CD4-positive, CD25-positive, alpha-beta regulatory T cell (primary cell): ENCODE measurements at regions not wholly inside any gene's neighbourhood (a gene's known extent, or its start where the extent isn't known, plus 50 kb on each side); places are given as distances from the start of the nearest gene placed in this dataset.

ENCODE experiments used
- ATAC-seq, 2 donors: fragments of 150-1000 bp; cut with Tn5 transposase; one replicate each; pipeline ENCODE4 v1.10.0; 2021; ENCODE audit warnings: low read depth in 2 of 2, moderate number of reproducible peaks in 2 of 2, moderate library complexity in 1 of 2
- DNase-seq, 3 donors: peaks; one replicate each; pipeline versions ENCODE4 v3.0.0 to v3.0.0-alpha.2; 2012 to 2022; ENCODE audit warnings: mixed read lengths in 1 of 3
- H3K27ac ChIP-seq: one replicate; pipeline ENCODE4 v1.7.0; 2013; ENCODE audit warnings: mild to moderate bottlenecking, low read length; ENCODE audit not compliant: insufficient read depth, poor library complexity, severe bottlenecking
- H3K27me3 ChIP-seq: one replicate; pipeline ENCODE4 v1.7.0; 2013; ENCODE audit warnings: low read length; ENCODE audit not compliant: control insufficient read depth, insufficient read depth
- H3K36me3 ChIP-seq: one replicate; pipeline ENCODE4 v1.7.0; 2013; ENCODE audit warnings: mild to moderate bottlenecking, low read length, moderate library complexity; ENCODE audit not compliant: control insufficient read depth, insufficient read depth
- H3K4me1 ChIP-seq: 2 replicates; pipeline ENCODE4 v1.7.0; 2013; ENCODE audit warnings: mild to moderate bottlenecking, low read length; ENCODE audit not compliant: insufficient read depth, control insufficient read depth, poor library complexity, severe bottlenecking
- H3K4me3 ChIP-seq: one replicate; pipeline ENCODE4 v1.7.0; 2013; ENCODE audit warnings: low read depth, mild to moderate bottlenecking, low read length, moderate library complexity
- H3K9me3 ChIP-seq, 2 experiments: 1 replicate in 1 of 2; 2 replicates in 1 of 2; pipeline ENCODE4 v1.7.0; 2013; ENCODE audit warnings: low read length in 2 of 2, mild to moderate bottlenecking in 1 of 2, moderate library complexity in 1 of 2; ENCODE audit not compliant: control insufficient read depth in 2 of 2
- H3K27ac Mint-ChIP-seq, 3 donors: one replicate each; pipeline ENCODE4 v1.8.0; 2020 to 2022; ENCODE audit warnings: mild to moderate bottlenecking in 3 of 3, mixed read lengths in 3 of 3, moderate library complexity in 2 of 3
- H3K27me3 Mint-ChIP-seq: one replicate; pipeline ENCODE4 v1.8.0; 2022; ENCODE audit warnings: mild to moderate bottlenecking, mixed read lengths
- H3K36me3 Mint-ChIP-seq: one replicate; pipeline ENCODE4 v1.8.0; 2020; ENCODE audit warnings: mixed read lengths
- H3K4me1 Mint-ChIP-seq, 4 donors: one replicate each; pipeline ENCODE4 v1.8.0; 2020 to 2022; ENCODE audit warnings: mixed read lengths in 4 of 4, mild to moderate bottlenecking in 1 of 4
- H3K4me3 Mint-ChIP-seq, 4 donors: one replicate each; pipeline ENCODE4 v1.8.0; 2020 to 2022; ENCODE audit warnings: mild to moderate bottlenecking in 4 of 4, mixed read lengths in 4 of 4, moderate library complexity in 3 of 4
- H3K9me3 Mint-ChIP-seq, 7 donors: one replicate each; pipeline ENCODE4 v1.8.0; 2020 to 2022; ENCODE audit warnings: mixed read lengths in 7 of 7, mild to moderate bottlenecking in 3 of 7, moderate library complexity in 2 of 7

DNA sequence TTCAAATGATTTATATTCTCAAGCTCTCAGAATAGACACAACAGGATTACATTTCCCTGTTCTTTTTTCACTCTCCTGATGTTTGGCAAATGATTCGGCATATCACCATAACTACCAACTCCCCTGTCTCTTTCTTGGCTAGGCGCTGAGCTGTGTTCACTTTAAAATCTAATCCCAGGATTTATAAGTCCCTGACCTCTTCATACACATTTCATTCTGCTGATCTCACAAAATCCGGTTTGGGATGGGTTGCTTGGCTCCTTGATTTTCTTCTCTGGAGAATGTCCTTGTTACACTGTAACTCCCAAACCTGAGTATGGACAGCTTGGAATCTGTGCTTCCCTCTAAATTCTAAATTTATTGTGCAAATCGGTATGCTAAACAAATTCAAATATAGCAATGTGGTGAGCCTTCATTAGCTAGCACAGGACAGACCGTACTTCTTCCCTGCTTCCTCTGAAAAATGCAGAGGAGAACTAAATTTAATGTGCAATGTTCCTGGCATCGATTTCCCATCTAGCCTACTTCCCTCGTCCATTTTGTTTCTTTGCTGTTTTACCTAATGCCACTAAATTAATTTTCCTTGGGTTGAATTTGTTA, 858.5 kb upstream of the FAT3 start:
- no peak overlapping the region for H3K27ac ChIP-seq

DNA sequence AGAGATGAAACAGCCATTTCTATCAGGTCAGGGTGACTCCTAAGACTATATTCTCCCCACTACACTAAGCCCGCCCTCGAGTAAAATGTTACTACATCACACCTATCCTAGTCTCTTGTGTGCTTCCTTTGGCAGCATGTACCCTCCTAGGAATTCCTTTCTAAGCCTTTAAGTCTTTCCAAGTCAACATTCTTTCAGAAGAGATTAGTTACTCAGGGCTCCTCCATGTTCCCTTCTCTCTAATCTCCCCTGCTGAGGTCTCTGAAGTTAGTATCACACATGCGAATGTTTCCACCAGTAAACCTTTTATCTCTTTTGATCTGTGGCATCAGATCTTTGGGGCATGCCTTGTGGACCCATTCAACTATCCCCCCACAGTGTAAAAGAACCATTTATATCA, 873.7 kb upstream of the FAT3 start:
- Mint-ChIP-seq H3K27me3 (no peaks in the 10 kb centered on the region), H3K4me3 (no peak overlapping the region), H3K27ac (no peak overlapping the region), H3K4me1 (no peaks in the 10 kb centered on the region), H3K9me3 (peaks cover 3 to 30% (median 13%) of the 10 kb centered on the region in 7 donors), H3K36me3 (no peaks in the 10 kb centered on the region)
- Histone ChIP-seq H3K4me1 (no peaks in the 10 kb centered on the region), H3K27ac (no peak overlapping the region), H3K36me3 (no peaks in the 10 kb centered on the region), H3K27me3 (no peaks in the 10 kb centered on the region), H3K9me3 (no peaks in the 10 kb centered on the region), H3K4me3 (no peak overlapping the region)
- ATAC-seq (no peak), DNase-seq (no peak)

More for the DNA sequence above, 858.5 kb upstream of the FAT3 start:
- H3K27me3 ChIP-seq = no peaks in the 10 kb centered on the region
- H3K36me3 ChIP-seq = no peaks in the 10 kb centered on the region
- no peak overlapping the region for H3K27ac Mint-ChIP-seq
- H3K4me1 ChIP-seq = no peaks in the 10 kb centered on the region
- no peak overlapping the region for H3K4me3 Mint-ChIP-seq
- peaks cover 3 to 37% (median 5%) of the 10 kb centered on the region in 7 donors for H3K9me3 Mint-ChIP-seq
- DNase-seq (no peak), ATAC-seq (no peak)
- H3K27me3 Mint-ChIP-seq = no peaks in the 10 kb centered on the region
- H3K36me3 Mint-ChIP-seq = no peaks in the 10 kb centered on the region
- no peaks in the 10 kb centered on the region for H3K9me3 ChIP-seq
- no peaks in the 10 kb centered on the region for H3K4me1 Mint-ChIP-seq
- no peak overlapping the region for H3K4me3 ChIP-seq

DNA sequence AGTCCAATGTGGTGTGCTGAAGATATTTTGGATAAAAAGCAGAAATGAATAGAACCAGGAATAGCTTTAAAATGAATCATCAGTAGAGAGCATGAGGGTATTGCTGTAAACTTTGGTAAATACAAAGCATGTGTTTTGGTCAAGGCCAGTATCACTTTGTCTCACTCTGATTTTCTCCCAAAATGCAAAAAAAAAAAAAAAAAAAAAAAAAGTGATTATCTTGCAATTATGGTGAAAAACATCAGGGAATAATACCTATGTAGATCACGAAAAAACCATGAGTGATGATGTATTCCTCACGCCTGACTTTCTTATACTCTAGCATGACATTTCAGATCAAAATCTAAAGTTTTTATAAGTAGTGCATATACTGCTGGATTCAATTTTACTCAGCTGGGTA, 897.9 kb upstream of the FAT3 start:
- Mint-ChIP-seq H3K4me1 (no peaks in the 10 kb centered on the region), H3K36me3 (no peaks in the 10 kb centered on the region), H3K9me3 (peaks cover 0 to 22% (median 9%) of the 10 kb centered on the region in 7 donors), H3K27ac (no peak overlapping the region), H3K27me3 (no peaks in the 10 kb centered on the region), H3K4me3 (no peak overlapping the region)
- Histone ChIP-seq H3K36me3 (no peaks in the 10 kb centered on the region), H3K27ac (no peak overlapping the region), H3K4me3 (no peak overlapping the region), H3K9me3 (peaks cover 0 to 2% of the 10 kb centered on the region in 2 experiments), H3K27me3 (no peaks in the 10 kb centered on the region), H3K4me1 (no peaks in the 10 kb centered on the region)
- DNase-seq = no peak
- ATAC-seq = no peak

DNA sequence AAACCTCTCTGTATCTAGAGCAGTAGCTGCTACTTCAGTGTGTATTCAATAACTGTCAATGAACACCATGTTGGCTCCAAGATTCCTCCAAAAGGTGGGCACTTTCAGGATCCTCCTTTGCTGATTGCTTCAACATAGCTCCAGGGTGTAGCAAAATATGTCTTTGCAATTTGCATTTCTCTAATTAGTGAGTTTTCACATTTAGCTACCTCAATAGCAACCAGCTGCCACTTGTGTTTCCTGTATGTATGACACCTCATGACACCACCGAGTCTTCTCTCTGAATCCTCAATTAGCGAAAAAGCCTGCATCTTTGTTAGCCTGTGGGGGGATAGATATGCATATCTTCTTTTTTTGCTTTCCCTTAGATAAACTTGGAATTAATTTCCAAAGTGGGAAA, 898.3 kb upstream of the FAT3 start:
- DNase-seq = no peak
- no peaks in the 10 kb centered on the region for H3K27me3 Mint-ChIP-seq
- Histone ChIP-seq H3K4me3 (no peak overlapping the region), H3K4me1 (no peaks in the 10 kb centered on the region), H3K27me3 (no peaks in the 10 kb centered on the region), H3K36me3 (no peaks in the 10 kb centered on the region), H3K27ac (no peak overlapping the region), H3K9me3 (peaks cover 0 to 2% of the 10 kb centered on the region in 2 experiments)
- H3K36me3 Mint-ChIP-seq = no peaks in the 10 kb centered on the region
- H3K4me3 Mint-ChIP-seq = no peak overlapping the region
- ATAC-seq = no peak
- no peaks in the 10 kb centered on the region for H3K4me1 Mint-ChIP-seq
- H3K9me3 Mint-ChIP-seq = peaks cover 0 to 22% (median 9%) of the 10 kb centered on the region in 7 donors
- H3K27ac Mint-ChIP-seq = no peak overlapping the region

DNA sequence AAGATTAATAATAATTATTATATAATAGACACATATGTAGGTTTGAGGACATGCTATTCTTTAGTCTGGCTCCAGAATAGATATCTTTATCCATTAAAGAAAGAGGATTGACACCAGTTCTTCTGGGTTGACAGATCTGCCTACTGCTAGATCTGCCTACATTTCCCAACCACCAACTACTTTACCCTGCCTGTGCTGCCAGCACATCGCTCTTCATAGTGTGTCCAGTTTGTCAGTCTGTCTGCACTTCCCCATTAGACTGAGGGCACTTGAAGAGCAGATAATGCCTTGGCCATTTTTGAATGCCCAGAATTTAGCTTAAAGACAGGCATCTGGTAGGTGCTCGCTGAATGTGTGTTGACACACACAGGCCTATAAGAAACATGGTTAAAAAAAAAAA, 910.1 kb upstream of the FAT3 start:
- H3K4me3 ChIP-seq = no peak overlapping the region
- H3K36me3 ChIP-seq = no peaks in the 10 kb centered on the region
- H3K27ac ChIP-seq = no peak overlapping the region
- no peaks in the 10 kb centered on the region for H3K4me1 Mint-ChIP-seq
- H3K27me3 ChIP-seq = no peaks in the 10 kb centered on the region
- H3K9me3 Mint-ChIP-seq = peaks cover 0 to 23% (median 9%) of the 10 kb centered on the region in 7 donors
- H3K4me3 Mint-ChIP-seq = no peak overlapping the region
- no peaks in the 10 kb centered on the region for H3K36me3 Mint-ChIP-seq
- peaks cover 0 to 3% of the 10 kb centered on the region in 2 experiments for H3K9me3 ChIP-seq
- DNase-seq (no peak), ATAC-seq (no peak)
- H3K27me3 Mint-ChIP-seq = no peaks in the 10 kb centered on the region
- no peaks in the 10 kb centered on the region for H3K4me1 ChIP-seq
- H3K27ac Mint-ChIP-seq = no peak overlapping the region

DNA sequence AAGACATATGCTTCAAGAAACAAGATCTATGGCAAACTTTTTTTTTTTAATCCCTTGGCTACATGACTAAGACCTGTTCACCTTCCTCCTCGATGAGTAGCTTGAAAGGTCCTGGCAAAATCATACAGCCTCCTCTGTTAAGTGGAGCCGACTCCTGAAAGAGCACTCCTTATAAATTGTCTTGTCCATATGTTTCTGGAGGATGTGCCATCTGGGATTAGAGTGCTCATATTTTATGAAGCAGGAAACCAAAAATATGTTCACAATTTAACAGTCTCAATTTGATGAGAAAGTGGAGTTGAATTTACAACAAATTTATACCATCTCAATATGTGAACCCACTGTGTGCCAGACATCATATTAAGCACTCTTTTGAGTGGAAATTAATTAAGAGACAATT, 912.1 kb upstream of the FAT3 start:
- Histone ChIP-seq H3K27ac (no peak overlapping the region), H3K4me3 (no peak overlapping the region), H3K27me3 (no peaks in the 10 kb centered on the region), H3K4me1 (no peaks in the 10 kb centered on the region), H3K36me3 (no peaks in the 10 kb centered on the region), H3K9me3 (peaks cover 0 to 3% of the 10 kb centered on the region in 2 experiments)
- no peaks in the 10 kb centered on the region for H3K36me3 Mint-ChIP-seq
- no peak overlapping the region for H3K4me3 Mint-ChIP-seq
- DNase-seq (no peak), ATAC-seq (no peak)
- peaks cover 0 to 16% (median 7%) of the 10 kb centered on the region in 7 donors for H3K9me3 Mint-ChIP-seq
- no peak overlapping the region for H3K27ac Mint-ChIP-seq
- H3K27me3 Mint-ChIP-seq = no peaks in the 10 kb centered on the region
- no peaks in the 10 kb centered on the region for H3K4me1 Mint-ChIP-seq

DNA sequence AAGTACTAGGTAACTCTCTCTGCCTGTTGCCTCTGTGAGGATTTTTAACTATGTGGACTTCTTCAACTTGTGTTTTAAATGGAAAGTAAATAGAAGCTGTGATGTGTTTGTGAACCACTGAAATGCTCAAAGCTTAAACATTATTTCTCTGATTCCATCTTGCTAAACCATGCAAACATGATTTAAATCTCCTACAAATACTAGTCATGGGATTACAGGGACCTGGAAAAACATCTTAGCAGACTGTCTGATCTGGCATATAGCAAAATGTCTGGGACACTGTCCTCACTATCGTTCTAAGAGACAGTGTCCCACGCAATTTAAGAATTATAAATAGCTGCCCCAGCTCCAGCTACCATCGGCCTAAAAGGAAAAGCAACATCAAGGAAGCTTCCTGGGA, 914.5 kb upstream of the FAT3 start:
- H3K27me3 ChIP-seq = no peaks in the 10 kb centered on the region
- no peaks in the 10 kb centered on the region for H3K4me1 ChIP-seq
- Mint-ChIP-seq H3K27ac (no peak overlapping the region), H3K4me3 (no peak overlapping the region), H3K9me3 (peaks cover 5 to 14% (median 8%) of the 10 kb centered on the region in 7 donors), H3K27me3 (no peaks in the 10 kb centered on the region), H3K4me1 (no peaks in the 10 kb centered on the region), H3K36me3 (no peaks in the 10 kb centered on the region)
- peaks cover 0 to 3% of the 10 kb centered on the region in 2 experiments for H3K9me3 ChIP-seq
- no peak for ATAC-seq
- no peak overlapping the region for H3K27ac ChIP-seq
- H3K4me3 ChIP-seq = no peak overlapping the region
- H3K36me3 ChIP-seq = no peaks in the 10 kb centered on the region
- DNase-seq = no peak

DNA sequence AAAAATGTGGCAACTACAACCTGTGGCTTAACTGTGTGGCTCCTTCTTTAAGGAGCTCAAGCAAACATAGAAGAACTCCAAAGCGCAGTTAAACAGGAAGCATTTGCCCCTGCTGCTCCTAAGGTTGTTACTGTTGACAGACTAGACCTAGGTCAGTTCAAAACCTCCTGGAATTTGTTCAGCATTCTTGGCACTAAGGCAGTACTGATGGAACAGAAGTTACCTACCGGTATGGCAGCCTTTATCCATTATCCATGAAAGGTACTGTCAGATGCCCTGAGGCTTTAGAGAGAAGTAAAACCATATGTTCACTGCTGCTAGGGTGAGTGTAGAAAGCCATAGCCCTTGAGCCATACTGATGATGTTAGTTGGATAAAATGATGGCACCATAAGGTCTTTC, 916.5 kb upstream of the FAT3 start:
- no peak overlapping the region for H3K4me3 Mint-ChIP-seq

More for the DNA sequence above, 916.5 kb upstream of the FAT3 start:
- peaks cover 0 to 3% of the 10 kb centered on the region in 2 experiments for H3K9me3 ChIP-seq
- no peak overlapping the region for H3K4me3 ChIP-seq
- no peaks in the 10 kb centered on the region for H3K36me3 Mint-ChIP-seq
- no peaks in the 10 kb centered on the region for H3K27me3 ChIP-seq
- no peaks in the 10 kb centered on the region for H3K27me3 Mint-ChIP-seq
- no peaks in the 10 kb centered on the region for H3K36me3 ChIP-seq
- H3K27ac Mint-ChIP-seq = no peak overlapping the region
- H3K4me1 ChIP-seq = no peaks in the 10 kb centered on the region
- no peaks in the 10 kb centered on the region for H3K4me1 Mint-ChIP-seq
- DNase-seq = no peak
- ATAC-seq = no peak
- H3K9me3 Mint-ChIP-seq = peaks cover 5 to 11% (median 9%) of the 10 kb centered on the region in 7 donors
- H3K27ac ChIP-seq = no peak overlapping the region
